ENCODE measurements at regions not wholly inside any gene's neighbourhood (a gene's known extent, or its start where the extent isn't known, plus 50 kb on each side); places are given as distances from the start of the nearest gene placed in this dataset.

DNA sequence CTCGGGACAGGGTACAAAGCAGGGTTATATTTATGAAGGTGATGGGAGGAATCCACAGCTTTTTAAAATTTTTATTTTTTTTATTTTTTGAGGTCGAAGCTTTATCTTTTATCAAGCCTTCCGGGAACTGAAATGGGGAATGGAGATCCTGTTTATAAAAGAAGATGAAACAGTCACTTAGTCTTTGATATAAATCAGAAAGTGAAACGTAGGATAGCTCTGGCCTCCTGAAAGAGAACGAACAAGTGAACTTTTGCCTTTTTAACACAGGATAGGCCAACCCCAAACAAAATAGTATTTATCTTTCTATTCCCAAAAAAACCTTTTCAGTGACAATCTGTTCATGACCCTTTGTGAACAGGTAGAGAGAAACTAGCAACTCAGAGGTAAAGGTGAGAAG lies 634.0 kb upstream of the LMCD1 start:
- no peak for DNase-seq (ENCODE audit: low spot score)
- no peak overlapping the region for H3K4me3 ChIP-seq (ENCODE audit: low read depth, low read length, poor library complexity, severe bottlenecking)
- no peaks in the 10 kb centered on the region for H3K9me2 ChIP-seq (ENCODE audit: insufficient read depth, low read length)
- H2AFZ ChIP-seq (ENCODE audit: low read length): no peak overlapping the region
- H3K4me2 ChIP-seq (ENCODE audit: low read length): no peak overlapping the region
- H3K36me3 ChIP-seq (ENCODE audit: insufficient read depth, low read length): no peaks in the 10 kb centered on the region
- no peaks in the 10 kb centered on the region for H4K20me1 ChIP-seq (ENCODE audit: insufficient read depth, low read length)
- H3K4me1 ChIP-seq (ENCODE audit: insufficient read depth, low read length, poor library complexity, severe bottlenecking): no peaks in the 10 kb centered on the region
- H3K27ac ChIP-seq (ENCODE audit: low read depth, low read length, poor library complexity, severe bottlenecking): no peak overlapping the region
- no peak for TF ChIP-seq EZH2phosphoT487 (IDR thresholded peaks at IDR 0.05; ENCODE audit: borderline replicate concordance, low read depth, low read length)
- TF ChIP-seq, protein P1, sequence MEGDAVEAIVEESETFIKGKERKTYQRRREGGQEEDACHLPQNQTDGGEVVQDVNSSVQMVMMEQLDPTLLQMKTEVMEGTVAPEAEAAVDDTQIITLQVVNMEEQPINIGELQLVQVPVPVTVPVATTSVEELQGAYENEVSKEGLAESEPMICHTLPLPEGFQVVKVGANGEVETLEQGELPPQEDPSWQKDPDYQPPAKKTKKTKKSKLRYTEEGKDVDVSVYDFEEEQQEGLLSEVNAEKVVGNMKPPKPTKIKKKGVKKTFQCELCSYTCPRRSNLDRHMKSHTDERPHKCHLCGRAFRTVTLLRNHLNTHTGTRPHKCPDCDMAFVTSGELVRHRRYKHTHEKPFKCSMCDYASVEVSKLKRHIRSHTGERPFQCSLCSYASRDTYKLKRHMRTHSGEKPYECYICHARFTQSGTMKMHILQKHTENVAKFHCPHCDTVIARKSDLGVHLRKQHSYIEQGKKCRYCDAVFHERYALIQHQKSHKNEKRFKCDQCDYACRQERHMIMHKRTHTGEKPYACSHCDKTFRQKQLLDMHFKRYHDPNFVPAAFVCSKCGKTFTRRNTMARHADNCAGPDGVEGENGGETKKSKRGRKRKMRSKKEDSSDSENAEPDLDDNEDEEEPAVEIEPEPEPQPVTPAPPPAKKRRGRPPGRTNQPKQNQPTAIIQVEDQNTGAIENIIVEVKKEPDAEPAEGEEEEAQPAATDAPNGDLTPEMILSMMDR (conservative IDR thresholded peaks at IDR 0.05; ENCODE audit: low read length): no peak
- BruUV-seq (replicated peaks): no TSS peak
- ChIA-PET POLR2A (no interaction called here), CTCF (ENCODE audit: unreplicated experiment) (no interaction called here)
- intact Hi-C loops (cut with micrococcal nuclease; ENCODE audit: unreplicated experiment): no loop called here
- no peaks in the 10 kb centered on the region for H3K9me3 ChIP-seq (ENCODE audit: low read length)
- no peaks in the 10 kb centered on the region for H3K79me2 ChIP-seq (ENCODE audit: insufficient read depth, low read depth, low read length)

DNA sequence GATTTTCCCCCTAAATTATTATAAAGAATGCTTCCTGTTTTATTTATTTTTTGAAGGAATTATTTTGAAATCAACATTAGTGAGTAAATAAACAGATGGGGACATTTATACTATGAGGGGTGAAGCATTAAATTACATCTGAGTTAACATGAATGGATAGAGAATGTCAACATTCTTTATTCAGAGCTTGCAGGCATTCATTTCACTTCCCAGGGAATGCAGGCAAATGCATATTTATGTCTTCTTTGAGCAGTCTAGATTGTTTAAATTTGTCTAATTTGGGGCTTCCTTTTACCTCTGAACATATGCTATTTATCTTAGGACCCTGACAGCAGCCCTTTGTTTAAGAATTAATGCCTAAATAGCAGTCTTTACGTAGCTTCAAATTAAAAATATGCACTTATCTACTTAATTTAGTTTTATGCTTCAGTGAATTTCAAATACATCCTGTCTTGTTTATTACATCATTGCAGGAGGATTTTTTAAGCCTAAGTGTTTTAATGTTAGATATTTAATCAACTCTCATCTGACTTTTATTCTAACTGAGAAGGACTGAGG lies 630.5 kb upstream of the LMCD1 start:
- no peak for TF ChIP-seq EZH2phosphoT487 (IDR thresholded peaks at IDR 0.05; ENCODE audit: borderline replicate concordance, low read depth, low read length)
- TF ChIP-seq, protein P1 (conservative IDR thresholded peaks at IDR 0.05; ENCODE audit: low read length): no peak
- Histone ChIP-seq H3K4me2 (ENCODE audit: low read length) (no peak overlapping the region), H4K20me1 (ENCODE audit: insufficient read depth, low read length) (no peaks in the 10 kb centered on the region), H3K27ac (ENCODE audit: low read depth, low read length, poor library complexity, severe bottlenecking) (no peak overlapping the region), H2AFZ (ENCODE audit: low read length) (no peak overlapping the region), H3K36me3 (ENCODE audit: insufficient read depth, low read length) (no peaks in the 10 kb centered on the region), H3K4me3 (ENCODE audit: low read depth, low read length, poor library complexity, severe bottlenecking) (no peak overlapping the region), H3K9me3 (ENCODE audit: low read length) (no peaks in the 10 kb centered on the region), H3K4me1 (ENCODE audit: insufficient read depth, low read length, poor library complexity, severe bottlenecking) (no peaks in the 10 kb centered on the region), H3K79me2 (ENCODE audit: insufficient read depth, low read depth, low read length) (no peaks in the 10 kb centered on the region), H3K9me2 (ENCODE audit: insufficient read depth, low read length) (no peaks in the 10 kb centered on the region)
- intact Hi-C loops (cut with micrococcal nuclease; ENCODE audit: unreplicated experiment): no loop called here
- no peak for DNase-seq (ENCODE audit: low spot score)
- CTCF ChIA-PET (ENCODE audit: unreplicated experiment): no interaction called here
- POLR2A ChIA-PET: no interaction called here
- no TSS peak for BruUV-seq (replicated peaks)

DNA sequence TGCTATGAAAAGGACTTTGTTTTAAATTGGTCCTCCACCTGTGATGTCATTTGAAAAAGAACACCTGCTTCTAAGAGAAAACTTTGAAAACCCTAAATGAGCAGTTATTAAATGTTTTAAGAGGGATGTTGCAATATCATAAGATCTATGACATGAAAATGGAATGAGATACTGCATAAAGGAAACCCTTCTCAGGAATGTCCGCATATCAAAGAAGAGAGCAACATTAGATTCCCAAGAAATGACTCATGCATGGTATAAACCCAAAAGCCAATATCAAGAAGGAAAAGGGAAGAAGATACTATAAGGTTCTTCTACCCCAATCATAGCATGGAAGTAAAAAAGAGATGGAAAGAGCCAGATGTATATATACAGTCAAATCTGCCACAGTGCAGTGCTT lies 627.5 kb upstream of the LMCD1 start:
- Histone ChIP-seq H3K79me2 (ENCODE audit: insufficient read depth, low read depth, low read length) (no peaks in the 10 kb centered on the region), H3K4me2 (ENCODE audit: low read length) (no peak overlapping the region), H3K36me3 (ENCODE audit: insufficient read depth, low read length) (no peaks in the 10 kb centered on the region), H2AFZ (ENCODE audit: low read length) (no peak overlapping the region), H3K9me2 (ENCODE audit: insufficient read depth, low read length) (no peaks in the 10 kb centered on the region), H4K20me1 (ENCODE audit: insufficient read depth, low read length) (no peaks in the 10 kb centered on the region), H3K4me3 (ENCODE audit: low read depth, low read length, poor library complexity, severe bottlenecking) (no peak overlapping the region), H3K4me1 (ENCODE audit: insufficient read depth, low read length, poor library complexity, severe bottlenecking) (no peaks in the 10 kb centered on the region), H3K27ac (ENCODE audit: low read depth, low read length, poor library complexity, severe bottlenecking) (no peak overlapping the region), H3K9me3 (ENCODE audit: low read length) (no peaks in the 10 kb centered on the region)
- DNase-seq (ENCODE audit: low spot score): no peak
- intact Hi-C loops (cut with micrococcal nuclease; ENCODE audit: unreplicated experiment): no loop called here
- CTCF ChIA-PET (ENCODE audit: unreplicated experiment): interaction anchor here (0.5 kb wide), 1 partner anchor 11 kb away, joined by 3 read pairs; no protein-coding TSS in a partner anchor
- POLR2A ChIA-PET: interaction anchor here (0.6 kb wide), 1 partner anchor 71 kb away, joined by 4 read pairs; no protein-coding TSS in a partner anchor
- TF ChIP-seq EZH2phosphoT487 (IDR thresholded peaks at IDR 0.05; ENCODE audit: borderline replicate concordance, low read depth, low read length): no peak
- TF ChIP-seq, protein P1 (conservative IDR thresholded peaks at IDR 0.05; ENCODE audit: low read length): no peak
- no TSS peak for BruUV-seq (replicated peaks)

Data from OCI-LY7 (cell line).